ENCODE measurements at regions not wholly inside any gene's neighbourhood (a gene's known extent, or its start where the extent isn't known, plus 50 kb on each side); places are given as distances from the start of the nearest gene placed in this dataset.

GRCh38 chr2:6724605-6725140 is 141.0 kb downstream of the CMPK2 start:
- Histone ChIP-seq H3K27ac (ENCODE audit: low read depth, low read length) (no peak overlapping the region), H3K27me3 (ENCODE audit: control insufficient read depth, insufficient read depth, low read length) (no peaks in the 10 kb centered on the region), H3K36me3 (ENCODE audit: control insufficient read depth, insufficient read depth, low read length) (no peaks in the 10 kb centered on the region), H3K9me3 (ENCODE audit: control insufficient read depth, insufficient read depth, low read length) (no peaks in the 10 kb centered on the region), H3K4me1 (ENCODE audit: control insufficient read depth, insufficient read depth, low read length) (no peaks in the 10 kb centered on the region), H3K4me3 (ENCODE audit: low read depth, low read length) (no peak overlapping the region)
- WGBS (ENCODE audit: insufficient coverage), result 100% methylated on average over 1 of the region's 4 CpGs
- peak in 1 of 6 donors; percentile 50 for DNase-seq (ENCODE audit: low read depth in 4 of 6, low spot score in 6 of 6)

GRCh38 chr2:6728156-6728555 is 137.6 kb downstream of the CMPK2 start:
- Histone ChIP-seq H3K36me3 (ENCODE audit: control insufficient read depth, insufficient read depth, low read length) (no peaks in the 10 kb centered on the region), H3K27ac (ENCODE audit: low read depth, low read length) (no peak overlapping the region), H3K4me1 (ENCODE audit: control insufficient read depth, insufficient read depth, low read length) (no peaks in the 10 kb centered on the region), H3K9me3 (ENCODE audit: control insufficient read depth, insufficient read depth, low read length) (no peaks in the 10 kb centered on the region), H3K27me3 (ENCODE audit: control insufficient read depth, insufficient read depth, low read length) (no peaks in the 10 kb centered on the region), H3K4me3 (ENCODE audit: low read depth, low read length) (no peak overlapping the region)
- DNase-seq (ENCODE audit: low read depth in 4 of 6, low spot score in 6 of 6), result no peak
- 77% methylated on average over 2 of the region's 5 CpGs for WGBS (ENCODE audit: insufficient coverage)

DNA sequence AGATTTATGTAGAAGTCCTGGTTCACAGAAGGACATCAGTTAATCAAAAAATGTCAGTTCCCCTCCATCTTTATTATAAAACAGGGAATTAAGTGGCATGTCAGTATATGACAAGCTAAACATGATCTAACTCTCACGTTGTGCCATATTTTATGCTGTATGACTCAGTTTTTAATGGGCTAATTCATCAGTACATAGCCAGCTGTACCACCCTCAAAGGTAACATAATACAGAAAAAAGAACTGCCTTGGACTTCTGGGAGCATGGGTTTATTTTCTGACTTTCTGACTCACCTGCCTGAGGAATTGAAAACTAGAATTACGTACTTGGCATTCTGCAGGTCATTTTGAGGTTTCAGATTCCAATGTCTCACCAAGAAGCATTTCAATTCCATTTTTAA is 135.7 kb downstream of the CMPK2 start:
- no CpG with 5 or more reads among the region's 2 CpGs for WGBS (ENCODE audit: insufficient coverage)
- no peaks in the 10 kb centered on the region for H3K36me3 ChIP-seq (ENCODE audit: control insufficient read depth, insufficient read depth, low read length)

DNA sequence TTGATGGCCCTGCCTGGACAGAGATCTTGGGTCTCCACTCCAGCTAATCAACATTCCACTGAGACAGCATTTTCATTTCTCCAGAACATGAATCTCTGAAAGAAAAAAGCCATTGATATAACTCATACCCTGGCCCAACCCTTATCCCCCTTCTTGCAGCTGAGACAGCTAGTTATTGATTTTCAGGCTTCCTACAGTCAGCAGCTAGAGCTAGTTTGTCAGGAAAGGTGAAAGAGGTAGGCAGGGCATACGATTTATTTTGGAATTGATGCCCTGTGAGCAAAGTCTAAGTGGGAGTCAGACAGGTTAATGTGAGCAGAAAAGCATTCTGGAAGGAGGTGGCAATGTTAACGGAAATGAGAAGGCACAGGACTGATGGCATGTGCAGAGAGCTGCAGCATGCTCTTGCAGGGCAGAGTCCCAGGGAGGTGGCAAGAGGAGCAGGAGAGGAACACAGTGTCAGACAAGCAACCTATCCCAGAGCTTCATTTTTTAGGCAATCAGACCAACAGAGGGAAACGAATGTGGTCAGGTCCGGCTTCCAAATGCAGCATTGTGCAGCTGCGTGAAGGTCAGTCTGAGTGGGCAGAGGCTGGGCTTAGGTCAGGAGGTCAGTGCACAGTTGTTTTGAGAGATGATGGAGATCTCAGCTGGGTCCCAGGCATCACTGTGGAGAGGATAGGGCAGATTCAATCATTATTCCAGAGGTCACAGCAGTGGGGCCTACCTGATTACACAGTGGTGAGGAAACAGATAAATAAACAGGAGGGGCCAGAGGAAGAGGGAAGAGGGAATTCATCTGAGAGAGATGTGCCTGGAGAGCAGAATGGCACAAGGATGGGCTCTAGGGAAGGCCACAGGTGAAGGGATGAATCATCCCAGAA is 134.8 kb downstream of the CMPK2 start:
- DNase-seq (ENCODE audit: low read depth in 4 of 6, low spot score in 6 of 6), result peak in 2 of 6 donors; percentile 12 to 76
- no peaks in the 10 kb centered on the region for H3K36me3 ChIP-seq (ENCODE audit: control insufficient read depth, insufficient read depth, low read length)
- WGBS (ENCODE audit: insufficient coverage), result 46% methylated on average over 5 of the region's 5 CpGs
- no peaks in the 10 kb centered on the region for H3K4me1 ChIP-seq (ENCODE audit: control insufficient read depth, insufficient read depth, low read length)
- H3K27me3 ChIP-seq (ENCODE audit: control insufficient read depth, insufficient read depth, low read length), result no peaks in the 10 kb centered on the region
- no peaks in the 10 kb centered on the region for H3K9me3 ChIP-seq (ENCODE audit: control insufficient read depth, insufficient read depth, low read length)
- no peak overlapping the region for H3K4me3 ChIP-seq (ENCODE audit: low read depth, low read length)
- H3K27ac ChIP-seq (ENCODE audit: low read depth, low read length), result no peak overlapping the region

More for the DNA sequence above, 135.7 kb downstream of the CMPK2 start:
- Histone ChIP-seq H3K4me3 (ENCODE audit: low read depth, low read length) (no peak overlapping the region), H3K27me3 (ENCODE audit: control insufficient read depth, insufficient read depth, low read length) (no peaks in the 10 kb centered on the region), H3K9me3 (ENCODE audit: control insufficient read depth, insufficient read depth, low read length) (no peaks in the 10 kb centered on the region), H3K4me1 (ENCODE audit: control insufficient read depth, insufficient read depth, low read length) (no peaks in the 10 kb centered on the region), H3K27ac (ENCODE audit: low read depth, low read length) (no peak overlapping the region)
- no peak for DNase-seq (ENCODE audit: low read depth in 4 of 6, low spot score in 6 of 6)

GRCh38 chr2:6739547-6739946 is 126.2 kb downstream of the CMPK2 start:
- Histone ChIP-seq H3K27ac (ENCODE audit: low read depth, low read length) (no peak overlapping the region), H3K4me1 (ENCODE audit: control insufficient read depth, insufficient read depth, low read length) (no peaks in the 10 kb centered on the region), H3K9me3 (ENCODE audit: control insufficient read depth, insufficient read depth, low read length) (no peaks in the 10 kb centered on the region), H3K36me3 (ENCODE audit: control insufficient read depth, insufficient read depth, low read length) (no peaks in the 10 kb centered on the region), H3K4me3 (ENCODE audit: low read depth, low read length) (no peak overlapping the region), H3K27me3 (ENCODE audit: control insufficient read depth, insufficient read depth, low read length) (no peaks in the 10 kb centered on the region)
- no peak for DNase-seq (ENCODE audit: low read depth in 4 of 6, low spot score in 6 of 6)
- WGBS (ENCODE audit: insufficient coverage), result 97% methylated on average over 5 of the region's 7 CpGs

DNA sequence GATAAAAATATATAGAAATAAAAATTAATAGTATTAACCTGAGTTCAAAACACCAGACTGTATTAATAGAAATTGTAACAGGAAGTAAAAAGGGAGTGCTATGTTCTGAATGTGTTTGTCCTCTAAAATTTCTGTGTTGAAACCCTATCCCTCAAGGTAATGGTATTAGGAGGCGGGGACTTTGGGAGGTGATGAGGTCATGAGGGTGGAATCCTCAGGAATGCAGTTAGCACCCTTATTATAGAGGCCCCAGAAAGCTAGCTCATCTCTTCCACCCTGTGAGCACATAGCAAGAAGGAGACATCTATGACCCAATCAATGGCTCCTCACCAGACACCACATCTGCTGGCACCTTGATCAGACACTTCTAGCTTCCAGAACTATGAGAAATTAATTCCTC is 124.5 kb downstream of the CMPK2 start:
- no peaks in the 10 kb centered on the region for H3K9me3 ChIP-seq (ENCODE audit: control insufficient read depth, insufficient read depth, low read length)
- WGBS (ENCODE audit: insufficient coverage), result no CpG with 5 or more reads among the region's 1 CpG
- H3K27ac ChIP-seq (ENCODE audit: low read depth, low read length), result no peak overlapping the region
- no peaks in the 10 kb centered on the region for H3K4me1 ChIP-seq (ENCODE audit: control insufficient read depth, insufficient read depth, low read length)
- H3K4me3 ChIP-seq (ENCODE audit: low read depth, low read length), result no peak overlapping the region
- no peaks in the 10 kb centered on the region for H3K27me3 ChIP-seq (ENCODE audit: control insufficient read depth, insufficient read depth, low read length)
- H3K36me3 ChIP-seq (ENCODE audit: control insufficient read depth, insufficient read depth, low read length), result no peaks in the 10 kb centered on the region
- DNase-seq (ENCODE audit: low read depth in 4 of 6, low spot score in 6 of 6), result no peak

GRCh38 chr2:6744038-6744437 is 121.7 kb downstream of the CMPK2 start:
- DNase-seq (ENCODE audit: low read depth in 4 of 6, low spot score in 6 of 6), result no peak
- WGBS (ENCODE audit: insufficient coverage), result 100% methylated on average over 2 of the region's 4 CpGs
- Histone ChIP-seq H3K27me3 (ENCODE audit: control insufficient read depth, insufficient read depth, low read length) (no peaks in the 10 kb centered on the region), H3K9me3 (ENCODE audit: control insufficient read depth, insufficient read depth, low read length) (no peaks in the 10 kb centered on the region), H3K27ac (ENCODE audit: low read depth, low read length) (no peak overlapping the region), H3K4me1 (ENCODE audit: control insufficient read depth, insufficient read depth, low read length) (no peaks in the 10 kb centered on the region), H3K36me3 (ENCODE audit: control insufficient read depth, insufficient read depth, low read length) (no peaks in the 10 kb centered on the region), H3K4me3 (ENCODE audit: low read depth, low read length) (no peak overlapping the region)

GRCh38 chr2:6747433-6747832 is 118.3 kb downstream of the CMPK2 start:
- Histone ChIP-seq H3K4me3 (ENCODE audit: low read depth, low read length) (no peak overlapping the region), H3K27ac (ENCODE audit: low read depth, low read length) (no peak overlapping the region), H3K9me3 (ENCODE audit: control insufficient read depth, insufficient read depth, low read length) (no peaks in the 10 kb centered on the region), H3K27me3 (ENCODE audit: control insufficient read depth, insufficient read depth, low read length) (no peaks in the 10 kb centered on the region), H3K36me3 (ENCODE audit: control insufficient read depth, insufficient read depth, low read length) (no peaks in the 10 kb centered on the region), H3K4me1 (ENCODE audit: control insufficient read depth, insufficient read depth, low read length) (no peaks in the 10 kb centered on the region)
- no CpG with 5 or more reads among the region's 1 CpG for WGBS (ENCODE audit: insufficient coverage)
- DNase-seq (ENCODE audit: low read depth in 4 of 6, low spot score in 6 of 6), result no peak

- Histone ChIP-seq H3K9me3 (ENCODE audit: control insufficient read depth, insufficient read depth, low read length) (no peaks in the 10 kb centered on the region), H3K4me3 (ENCODE audit: low read depth, low read length) (no peak overlapping the region), H3K36me3 (ENCODE audit: control insufficient read depth, insufficient read depth, low read length) (no peaks in the 10 kb centered on the region), H3K27me3 (ENCODE audit: control insufficient read depth, insufficient read depth, low read length) (no peaks in the 10 kb centered on the region), H3K27ac (ENCODE audit: low read depth, low read length) (no peak overlapping the region), H3K4me1 (ENCODE audit: control insufficient read depth, insufficient read depth, low read length) (no peaks in the 10 kb centered on the region)
- 44% methylated on average over 4 of the region's 8 CpGs for WGBS (ENCODE audit: insufficient coverage)
- DNase-seq (ENCODE audit: low read depth in 4 of 6, low spot score in 6 of 6), result no peak
These were observed 117.2 kb downstream of the CMPK2 start for GRCh38 chr2:6748406-6749067.

Data from spinal cord (tissue), 9 donors.